ENCODE measurements at regions not wholly inside any gene's neighbourhood (a gene's known extent, or its start where the extent isn't known, plus 50 kb on each side); places are given as distances from the start of the nearest gene placed in this dataset.

- H3K9me3 ChIP-seq (ENCODE audit: low read length): no peaks in the 10 kb centered on the region
- peaks cover 2 to 34% of the 10 kb centered on the region in 2 experiments for H3K27me3 ChIP-seq (ENCODE audit: control insufficient read depth in 1 of 2, insufficient read depth in 2 of 2, low read length in 2 of 2)
- no peak overlapping the region for H2AFZ ChIP-seq (ENCODE audit: low read length)
- H3K36me3 ChIP-seq (replicated peaks in 1 of 2; ENCODE audit: control insufficient read depth in 1 of 2, insufficient read depth in 2 of 2, low read length in 2 of 2): no peaks in the 10 kb centered on the region
- no peaks in the 10 kb centered on the region for H3K79me2 ChIP-seq (ENCODE audit: insufficient read depth, low read length)
- FAIRE-seq: no peak
- in situ Hi-C loops (cut with HindIII; ENCODE audit: extremely low pct_ligation_motif_present, low pct_unique_long_range_greater_than_20kb): no loop called here
- H3K4me2 ChIP-seq (ENCODE audit: low read depth, low read length): no peak overlapping the region
- ChIA-PET CTCF (ENCODE audit: low intra/inter-chr PET ratio, low total read pairs) (no interaction called here), POLR2A (no interaction called here)
- no peak for DNase-seq (ENCODE audit: low spot score)
- H3K4me3 ChIP-seq (replicated peaks in 1 of 3; ENCODE audit: insufficient read depth in 1 of 3, low read depth in 2 of 3, low read length in 3 of 3): no peak overlapping the region
- no peaks in the 10 kb centered on the region for H4K20me1 ChIP-seq (ENCODE audit: insufficient read depth, low read length)
- BruUV-seq (replicated peaks): no TSS peak
- no peak overlapping the region for H3K9ac ChIP-seq (ENCODE audit: insufficient read depth, low read depth, low read length)
- H3K4me1 ChIP-seq (ENCODE audit: insufficient read depth, low read length): no peaks in the 10 kb centered on the region
- TF ChIP-seq SP140L (CRISPR knock-in tag; IDR thresholded peaks at IDR 0.05; ENCODE audit: borderline replicate concordance): no peak
- no peak for TF ChIP-seq ZNF207 (IDR thresholded peaks at IDR 0.05; ENCODE audit: borderline replicate concordance)
- TF ChIP-seq ZNF737 (CRISPR knock-in tag; IDR thresholded peaks at IDR 0.05; ENCODE audit: borderline replicate concordance): no peak
- TF ChIP-seq ZNF724P (CRISPR knock-in tag; IDR thresholded peaks at IDR 0.05; ENCODE audit: borderline replicate concordance): no peak
- no peak for TF ChIP-seq ZNF224 (CRISPR knock-in tag; IDR thresholded peaks at IDR 0.05)
- TF ChIP-seq ZNF44 (CRISPR knock-in tag; IDR thresholded peaks at IDR 0.05): no peak
- TF ChIP-seq ZNF687 (CRISPR knock-in tag; IDR thresholded peaks at IDR 0.05): no peak
- no peak for TF ChIP-seq ZBTB7B (CRISPR knock-in tag; IDR thresholded peaks at IDR 0.05)
- TF ChIP-seq ZFP90 (CRISPR knock-in tag; IDR thresholded peaks at IDR 0.05; ENCODE audit: borderline replicate concordance): no peak
- TF ChIP-seq ZIK1 (CRISPR knock-in tag; IDR thresholded peaks at IDR 0.05; ENCODE audit: borderline replicate concordance, low read depth): no peak
- TF ChIP-seq GATA4 (IDR thresholded peaks at IDR 0.05; ENCODE audit: borderline replicate concordance, low read depth): no peak
- TF ChIP-seq CCDC6 (CRISPR knock-in tag; IDR thresholded peaks at IDR 0.05): no peak
- TF ChIP-seq KAT2B (IDR thresholded peaks at IDR 0.05; ENCODE audit: borderline replicate concordance, low read depth, low read length): no peak
- TF ChIP-seq U2AF1 (optimal IDR thresholded peaks at IDR 0.05; ENCODE audit: low read depth, low read length): no peak
- TF ChIP-seq RAD51 (IDR thresholded peaks at IDR 0.05; ENCODE audit: borderline replicate concordance): no peak
- TF ChIP-seq ZNF33A (CRISPR knock-in tag; IDR thresholded peaks at IDR 0.05; ENCODE audit: borderline replicate concordance): no peak
- 4% methylated on average over 3 of the region's 3 CpGs for WGBS (ENCODE audit: low lambda C conversion rate)
- intact Hi-C loops (cut with micrococcal nuclease; ENCODE audit: unreplicated experiment): no loop called here
- no peak for ATAC-seq
- no peak overlapping the region for H3K27ac ChIP-seq (ENCODE audit: extremely low read length, insufficient read depth, low read length)
These were observed 204.5 kb upstream of the PRDM1 start for GRCh38 chr6:105881608-105882007.
